B cell (primary cell): ENCODE measurements at regions not wholly inside any gene's neighbourhood (a gene's known extent, or its start where the extent isn't known, plus 50 kb on each side); places are given as distances from the start of the nearest gene placed in this dataset.

ENCODE experiments used
- ATAC-seq: fragments of 200-7000 bp; cut with Tn5 transposase; one replicate; pipeline ENCODE4 v1.10.0; 2021; ENCODE audit warnings: low read depth, mild to moderate bottlenecking, moderate number of reproducible peaks, moderate library complexity
- CTCF ChIA-PET: fragments of 350-600 bp; sonication (Branson Sonifier 250); formaldehyde crosslinking; loops from one replicate; lab custom pipeline; 2021; ENCODE audit warnings: antibody characterized with exemption, inconsistent platforms; lab: Charles Lee
- POLR2A ChIA-PET: fragments of 350-600 bp; sonication (Branson Sonifier 250); formaldehyde crosslinking; loops from one replicate; lab custom pipeline; 2021; ENCODE audit warnings: antibody characterized with exemption; lab: Charles Lee
- DNase-seq: peaks from one replicate; pipeline ENCODE4 v3.0.0; 2013
- H2AFZ ChIP-seq: 2 replicates; pipeline ENCODE4 v1.6.1; 2012; ENCODE audit warnings: mild to moderate bottlenecking, low read depth, low read length; ENCODE audit not compliant: insufficient read depth, poor library complexity, severe bottlenecking
- H3K27ac ChIP-seq, 2 donors: 1 replicate in 1 of 2; 2 replicates in 1 of 2; pipeline ENCODE4 v1.5.1; 2012 to 2013; ENCODE audit warnings: low read length in 2 of 2, mild to moderate bottlenecking in 2 of 2, moderate library complexity in 1 of 2
- H3K27me3 ChIP-seq, 4 experiments: fragments of 200-600 bp in 1 of 4; sonication (generic) in 1 of 4; replicated peaks in 1 of 4; 1 replicate in 2 of 4; 2 replicates in 2 of 4; pipeline versions ENCODE4 v1.6.1 to v1.7.0; 2013 to 2016; ENCODE audit warnings: low read length in 3 of 4, mild to moderate bottlenecking in 2 of 4, mixed read lengths in 1 of 4, moderate library complexity in 1 of 4; ENCODE audit not compliant: insufficient read depth in 4 of 4, control insufficient read depth in 3 of 4; ENCODE audit errors: control extremely low read depth in 1 of 4
- H3K36me3 ChIP-seq, 2 experiments: replicated peaks in 1 of 2; 1 replicate in 1 of 2; 2 replicates in 1 of 2; pipeline versions ENCODE4 v1.6.1 to v1.7.1; 2013; ENCODE audit warnings: low read length in 1 of 2; ENCODE audit not compliant: insufficient read depth in 2 of 2, control insufficient read depth in 1 of 2; ENCODE audit errors: control extremely low read depth in 1 of 2, extremely low read depth in 1 of 2
- H3K4me1 ChIP-seq, 2 donors: fragments of 200-600 bp in 1 of 2; sonication (generic) in 1 of 2; 1 replicate in 1 of 2; 2 replicates in 1 of 2; pipeline versions ENCODE4 v1.5.1 to v1.6.1; 2013 to 2017; ENCODE audit warnings: low read length in 2 of 2; ENCODE audit not compliant: control insufficient read depth in 2 of 2, insufficient read depth in 2 of 2
- H3K4me2 ChIP-seq: replicated peaks from 2 replicates; pipeline ENCODE3; 2012; ENCODE audit warnings: mild to moderate bottlenecking, low read depth, low read length; ENCODE audit not compliant: poor library complexity, severe bottlenecking
- H3K4me3 ChIP-seq, 5 experiments: fragments of 200-600 bp in 1 of 5; sonication (generic) in 1 of 5; 1 replicate in 3 of 5; 2 replicates in 2 of 5; pipeline versions ENCODE4 v1.5.1 to v1.7.0; 2011 to 2016; ENCODE audit warnings: low read length in 4 of 5, mild to moderate bottlenecking in 4 of 5, low read depth in 2 of 5, control low read depth in 1 of 5, moderate library complexity in 1 of 5; ENCODE audit not compliant: insufficient read depth in 1 of 5; ENCODE audit errors: control extremely low read depth in 1 of 5, extremely low read depth in 1 of 5
- H3K79me2 ChIP-seq: fragments of 200-600 bp; sonication (generic); one replicate; pipeline ENCODE4 v1.6.0; 2016; ENCODE audit warnings: low read length; ENCODE audit not compliant: control insufficient read depth, insufficient read depth
- H3K9ac ChIP-seq: fragments of 200-600 bp; sonication (generic); 2 replicates; pipeline ENCODE4 v1.6.1; 2017; ENCODE audit warnings: mild to moderate bottlenecking, low read length, moderate library complexity
- H3K9me3 ChIP-seq, 3 donors: one replicate each; pipeline versions ENCODE4 v1.6.1 to v1.7.1; 2013; ENCODE audit warnings: low read length in 2 of 3; ENCODE audit not compliant: control insufficient read depth in 2 of 3, insufficient read depth in 1 of 3; ENCODE audit errors: control extremely low read depth in 1 of 3
- H4K20me1 ChIP-seq: 2 replicates; pipeline ENCODE4 v1.6.0; 2012; ENCODE audit warnings: mild to moderate bottlenecking, low read length; ENCODE audit not compliant: insufficient read depth, control insufficient read depth, poor library complexity, severe bottlenecking
- H3K27ac Mint-ChIP-seq: one replicate; pipeline ENCODE4 v1.8.0; 2021; ENCODE audit warnings: mixed read lengths
- H3K27me3 Mint-ChIP-seq: one replicate; pipeline ENCODE4 v1.8.0; 2021; ENCODE audit warnings: mixed read lengths
- H3K4me1 Mint-ChIP-seq: one replicate; pipeline ENCODE4 v1.8.0; 2021; ENCODE audit warnings: mixed read lengths
- H3K4me3 Mint-ChIP-seq: one replicate; pipeline ENCODE4 v1.8.0; 2021; ENCODE audit warnings: mixed read lengths
- H3K9me3 Mint-ChIP-seq: one replicate; pipeline ENCODE4 v1.8.0; 2022; ENCODE audit warnings: mixed read lengths; ENCODE audit not compliant: insufficient read depth
- EZH2 ChIP-seq: IDR thresholded peaks from 2 replicates; pipeline ENCODE4 v1.6.1; 2012; ENCODE audit warnings: borderline replicate concordance, low read depth, mild to moderate bottlenecking, moderate library complexity, low read length; ENCODE audit not compliant: insufficient read depth, poor library complexity, severe bottlenecking
- WGBS: methylation state at CpG from one replicate; pipeline ENCODE4 v1.1.5; 2013; ENCODE audit warnings: missing lambda C conversion rate; ENCODE audit not compliant: insufficient coverage; 5-methylcytosine and 5-hydroxymethylcytosine counted together
- intact Hi-C: fragments of 100-400 bp; cut with micrococcal nuclease; formaldehyde crosslinking; loops from one replicate; pipeline ENCODE4 v1.10.0; 2022
- TF ChIP-seq, protein P1 (sequence below): fragments of 200-600 bp; IDR thresholded peaks from one replicate; pipeline ENCODE4 v1.8.0; 2022; ENCODE audit warnings: antibody characterized with exemption, mild to moderate bottlenecking

DNA sequence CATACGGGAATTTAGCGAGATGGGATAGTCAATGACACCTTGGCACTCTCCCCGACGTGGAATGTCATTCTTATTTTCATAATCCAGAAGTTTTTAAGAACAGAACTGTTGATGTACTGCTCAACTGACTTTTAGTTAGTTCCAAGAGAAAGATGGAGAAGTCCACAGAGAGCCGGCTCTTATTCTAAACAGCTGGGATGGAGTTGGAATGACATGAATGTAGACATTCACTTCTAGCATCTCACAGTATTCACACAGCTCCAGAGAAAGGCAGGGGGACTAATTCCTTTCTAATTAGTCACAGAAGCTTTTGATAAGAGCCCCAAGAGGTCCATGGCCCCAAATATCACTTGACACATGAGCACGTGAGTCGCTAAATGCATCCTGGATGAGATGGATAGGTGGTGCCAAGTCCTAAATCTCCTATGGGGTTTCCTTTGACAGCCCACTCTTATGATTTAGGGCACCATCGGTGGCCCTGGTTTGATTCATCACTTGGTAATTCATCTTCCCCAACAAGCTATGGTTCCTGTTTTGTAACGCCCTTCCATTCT is 420.3 kb upstream of the AUTS2 start:
- WGBS = 91% methylated on average over 7 of the region's 9 CpGs
- no peaks in the 10 kb centered on the region for H3K27me3 ChIP-seq

DNA sequence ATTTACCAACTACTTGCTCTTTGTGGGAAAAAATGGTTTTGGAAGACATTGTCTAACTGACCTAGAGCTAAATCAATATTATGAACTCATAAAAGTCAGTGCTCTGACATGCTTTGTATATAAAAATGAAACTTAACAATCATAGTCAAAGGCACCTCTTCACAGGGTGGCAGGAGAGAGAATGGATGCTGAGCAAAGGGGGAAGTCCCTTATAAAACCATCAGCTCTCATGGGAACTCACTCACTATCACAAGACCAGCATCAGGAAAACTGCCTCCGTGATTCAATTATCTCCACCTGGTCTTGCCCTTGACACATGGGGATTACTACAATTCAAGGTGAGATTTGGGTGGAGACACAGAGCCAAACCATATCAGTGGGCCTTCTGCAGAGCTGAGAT is 417.6 kb upstream of the AUTS2 start:
- TF ChIP-seq, protein P1, sequence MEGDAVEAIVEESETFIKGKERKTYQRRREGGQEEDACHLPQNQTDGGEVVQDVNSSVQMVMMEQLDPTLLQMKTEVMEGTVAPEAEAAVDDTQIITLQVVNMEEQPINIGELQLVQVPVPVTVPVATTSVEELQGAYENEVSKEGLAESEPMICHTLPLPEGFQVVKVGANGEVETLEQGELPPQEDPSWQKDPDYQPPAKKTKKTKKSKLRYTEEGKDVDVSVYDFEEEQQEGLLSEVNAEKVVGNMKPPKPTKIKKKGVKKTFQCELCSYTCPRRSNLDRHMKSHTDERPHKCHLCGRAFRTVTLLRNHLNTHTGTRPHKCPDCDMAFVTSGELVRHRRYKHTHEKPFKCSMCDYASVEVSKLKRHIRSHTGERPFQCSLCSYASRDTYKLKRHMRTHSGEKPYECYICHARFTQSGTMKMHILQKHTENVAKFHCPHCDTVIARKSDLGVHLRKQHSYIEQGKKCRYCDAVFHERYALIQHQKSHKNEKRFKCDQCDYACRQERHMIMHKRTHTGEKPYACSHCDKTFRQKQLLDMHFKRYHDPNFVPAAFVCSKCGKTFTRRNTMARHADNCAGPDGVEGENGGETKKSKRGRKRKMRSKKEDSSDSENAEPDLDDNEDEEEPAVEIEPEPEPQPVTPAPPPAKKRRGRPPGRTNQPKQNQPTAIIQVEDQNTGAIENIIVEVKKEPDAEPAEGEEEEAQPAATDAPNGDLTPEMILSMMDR = no peak
- TF ChIP-seq EZH2 = no peak
- H3K9me3 Mint-ChIP-seq = peaks cover 5% of the 10 kb centered on the region
- 0% methylated on average over 1 of the region's 1 CpG for WGBS
- peak; percentile 13 for DNase-seq
- no peaks in the 10 kb centered on the region for H4K20me1 ChIP-seq
- H3K4me3 Mint-ChIP-seq = no peak overlapping the region
- CTCF ChIA-PET = interaction anchor here (1.5 kb wide), 1 partner anchor 93 kb away, joined by 3 read pairs; no protein-coding TSS in a partner anchor
- no peaks in the 10 kb centered on the region for H3K79me2 ChIP-seq
- peak overlapping the region; percentile 15 for H3K27ac Mint-ChIP-seq
- no peak overlapping the region for H2AFZ ChIP-seq
- peaks cover 0 to 28% (median 2%) of the 10 kb centered on the region in 3 donors for H3K9me3 ChIP-seq
- H3K4me3 ChIP-seq = no peak overlapping the region
- no peaks in the 10 kb centered on the region for H3K36me3 ChIP-seq
- no peak for ATAC-seq
- intact Hi-C loops = no loop called here
- peaks cover 40% of the 10 kb centered on the region for H3K4me1 Mint-ChIP-seq
- H3K27me3 Mint-ChIP-seq = no peaks in the 10 kb centered on the region
- POLR2A ChIA-PET = no interaction called here
- peak overlapping the region; percentile 2 for H3K4me2 ChIP-seq
- peaks cover 40 to 45% of the 10 kb centered on the region in 2 donors for H3K4me1 ChIP-seq
- H3K27me3 ChIP-seq = no peaks in the 10 kb centered on the region
- no peak overlapping the region for H3K27ac ChIP-seq
- H3K9ac ChIP-seq = no peak overlapping the region

More for the DNA sequence above, 420.3 kb upstream of the AUTS2 start:
- H3K4me1 Mint-ChIP-seq = peaks cover 22% of the 10 kb centered on the region
- H3K9me3 Mint-ChIP-seq = peaks cover 5% of the 10 kb centered on the region
- Histone ChIP-seq H4K20me1 (no peaks in the 10 kb centered on the region), H3K27ac (no peak overlapping the region), H3K79me2 (no peaks in the 10 kb centered on the region), H3K9ac (no peak overlapping the region), H2AFZ (no peak overlapping the region), H3K4me1 (peaks cover 22 to 24% of the 10 kb centered on the region in 2 donors), H3K36me3 (no peaks in the 10 kb centered on the region), H3K4me2 (no peak overlapping the region), H3K4me3 (no peak overlapping the region), H3K9me3 (peaks cover 0 to 22% (median 2%) of the 10 kb centered on the region in 3 donors)
- CTCF ChIA-PET = no interaction called here
- POLR2A ChIA-PET = no interaction called here
- no peak for DNase-seq
- no peak for TF ChIP-seq EZH2
- TF ChIP-seq, protein P1 = no peak
- no peak overlapping the region for H3K4me3 Mint-ChIP-seq
- intact Hi-C loops = no loop called here
- no peak overlapping the region for H3K27ac Mint-ChIP-seq
- ATAC-seq = no peak
- peaks cover 4% of the 10 kb centered on the region for H3K27me3 Mint-ChIP-seq
